SU-DHL-6 (cell line): ENCODE measurements at regions not wholly inside any gene's neighbourhood (a gene's known extent, or its start where the extent isn't known, plus 50 kb on each side); places are given as distances from the start of the nearest gene placed in this dataset.
"Not testable (repeated sequence)": the region's sequence is repeated elsewhere in the genome, so short reads cannot be mapped to it uniquely, and the experiment has no call there.

Source experiments
- H2AFZ ChIP-seq: fragments of 200-600 bp; sonication (generic); 2 replicates; pipeline ENCODE4 v1.6.1; 2014; ENCODE audit warnings: low read depth, mild to moderate bottlenecking, moderate library complexity, mixed read lengths, antibody characterized with exemption, low read length; ENCODE audit not compliant: severe bottlenecking
- H3F3A ChIP-seq: fragments of 200-600 bp; shearing (Covaris generic); 2 replicates; pipeline ENCODE4 v1.6.0; 2016; ENCODE audit warnings: antibody characterized with exemption, mild to moderate bottlenecking; ENCODE audit not compliant: insufficient read depth
- H3K27ac ChIP-seq: fragments of 200-600 bp; sonication (generic); 2 replicates; pipeline ENCODE4 v1.5.1; 2016; ENCODE audit warnings: low read depth, mild to moderate bottlenecking, low read length, moderate library complexity, mixed read lengths
- H3K27me3 ChIP-seq: fragments of 200-600 bp; sonication (generic), shearing (Covaris generic); 2 replicates; pipeline ENCODE4 v1.6.0; 2014; ENCODE audit warnings: mild to moderate bottlenecking, low read length
- H3K36me3 ChIP-seq: fragments of 200-600 bp; sonication (generic); 2 replicates; pipeline ENCODE4 v1.6.1; 2014; ENCODE audit warnings: mild to moderate bottlenecking, low read length, mixed read lengths
- H3K4me2 ChIP-seq: fragments of 300-600, 200-600 bp; shearing (Covaris generic), sonication (generic); 2 replicates; pipeline ENCODE4 v1.6.0; 2014; ENCODE audit warnings: low read length, low read depth, mild to moderate bottlenecking; ENCODE audit not compliant: poor library complexity, severe bottlenecking
- H3K4me3 ChIP-seq: fragments of 200-600 bp; sonication (generic); 2 replicates; pipeline ENCODE4 v1.5.1; 2014; ENCODE audit warnings: antibody characterized with exemption, low read length, mild to moderate bottlenecking, mixed read lengths; ENCODE audit not compliant: insufficient read depth, poor library complexity, severe bottlenecking
- H3K79me2 ChIP-seq: fragments of 200-600 bp; sonication (generic); 2 replicates; pipeline ENCODE4 v1.6.1; 2014; ENCODE audit warnings: mild to moderate bottlenecking, low read length, moderate library complexity; ENCODE audit not compliant: insufficient read depth
- H3K9ac ChIP-seq: fragments of 200-600 bp; sonication (generic); 2 replicates; pipeline ENCODE4 v1.7.0; 2014; ENCODE audit warnings: mild to moderate bottlenecking, low read length
- H3K9me2 ChIP-seq: fragments of 200-600 bp; sonication (generic); replicated peaks from 2 replicates; pipeline ENCODE4 v1.6.1; 2014; ENCODE audit warnings: low read length; ENCODE audit not compliant: insufficient read depth
- H3K9me3 ChIP-seq: fragments of 200-600 bp; sonication (generic); 2 replicates; pipeline ENCODE4 v1.6.1; 2014; ENCODE audit warnings: low read length, mixed read lengths; ENCODE audit not compliant: insufficient read depth
- H4K20me1 ChIP-seq: fragments of 200-600 bp; sonication (generic); 2 replicates; pipeline ENCODE4 v1.6.1; 2014; ENCODE audit warnings: low read depth, mild to moderate bottlenecking, antibody characterized with exemption, low read length, moderate library complexity, mixed read lengths
- EZH2phosphoT487 ChIP-seq: fragments of 200-600 bp; sonication (generic), shearing (Covaris generic); conservative IDR thresholded peaks from 2 replicates; pipeline ENCODE4 v1.6.1; 2018; ENCODE audit warnings: mild to moderate bottlenecking, antibody characterized with exemption, low read length, moderate library complexity, mixed read lengths
- TF ChIP-seq, protein P1 (sequence below): fragments of 200-600 bp; sonication (generic); IDR thresholded peaks from one replicate; pipeline ENCODE4 v1.5.1; 2017; ENCODE audit warnings: antibody characterized with exemption, mild to moderate bottlenecking, low read length, moderate library complexity; ENCODE audit not compliant: insufficient read depth, poor library complexity, severe bottlenecking

DNA sequence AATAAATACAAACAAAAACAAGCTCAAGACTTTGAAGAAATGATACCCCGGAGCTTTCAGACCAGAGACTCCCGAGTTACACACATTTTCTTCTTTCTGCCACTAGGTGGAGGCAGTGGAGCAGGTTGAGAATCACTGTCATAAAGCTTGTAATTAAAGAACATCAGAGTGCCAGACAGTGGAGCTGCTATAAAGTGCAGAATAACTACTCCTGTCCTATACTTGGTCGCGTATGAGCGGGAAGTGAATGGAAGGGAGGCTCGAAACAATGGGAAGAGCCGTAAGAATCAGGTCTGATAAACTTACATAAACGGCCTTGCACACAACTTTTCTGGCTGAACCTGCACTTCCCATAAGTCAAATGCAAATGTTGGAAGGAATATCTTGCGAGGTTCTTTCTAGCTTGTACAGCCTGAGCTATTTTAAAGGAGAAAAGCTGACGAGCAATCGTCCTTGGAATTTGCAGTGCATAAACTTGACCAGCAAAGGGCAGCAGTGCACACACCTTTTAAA, 189.0 kb downstream of the RPIA start:
- Histone ChIP-seq H3K36me3 (no peaks in the 10 kb centered on the region), H3K27me3 (no peaks in the 10 kb centered on the region), H3K27ac (no peak overlapping the region), H3K79me2 (no peaks in the 10 kb centered on the region), H3K9ac (no peak overlapping the region), H3K4me2 (no peak overlapping the region), H4K20me1 (no peaks in the 10 kb centered on the region), H3K9me2 (no peaks in the 10 kb centered on the region), H3K9me3 (no peaks in the 10 kb centered on the region), H3F3A (no peaks in the 10 kb centered on the region), H2AFZ (no peak overlapping the region), H3K4me3 (no peak overlapping the region)
- TF ChIP-seq, protein P1, sequence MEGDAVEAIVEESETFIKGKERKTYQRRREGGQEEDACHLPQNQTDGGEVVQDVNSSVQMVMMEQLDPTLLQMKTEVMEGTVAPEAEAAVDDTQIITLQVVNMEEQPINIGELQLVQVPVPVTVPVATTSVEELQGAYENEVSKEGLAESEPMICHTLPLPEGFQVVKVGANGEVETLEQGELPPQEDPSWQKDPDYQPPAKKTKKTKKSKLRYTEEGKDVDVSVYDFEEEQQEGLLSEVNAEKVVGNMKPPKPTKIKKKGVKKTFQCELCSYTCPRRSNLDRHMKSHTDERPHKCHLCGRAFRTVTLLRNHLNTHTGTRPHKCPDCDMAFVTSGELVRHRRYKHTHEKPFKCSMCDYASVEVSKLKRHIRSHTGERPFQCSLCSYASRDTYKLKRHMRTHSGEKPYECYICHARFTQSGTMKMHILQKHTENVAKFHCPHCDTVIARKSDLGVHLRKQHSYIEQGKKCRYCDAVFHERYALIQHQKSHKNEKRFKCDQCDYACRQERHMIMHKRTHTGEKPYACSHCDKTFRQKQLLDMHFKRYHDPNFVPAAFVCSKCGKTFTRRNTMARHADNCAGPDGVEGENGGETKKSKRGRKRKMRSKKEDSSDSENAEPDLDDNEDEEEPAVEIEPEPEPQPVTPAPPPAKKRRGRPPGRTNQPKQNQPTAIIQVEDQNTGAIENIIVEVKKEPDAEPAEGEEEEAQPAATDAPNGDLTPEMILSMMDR: no peak
- no peak for TF ChIP-seq EZH2phosphoT487

DNA sequence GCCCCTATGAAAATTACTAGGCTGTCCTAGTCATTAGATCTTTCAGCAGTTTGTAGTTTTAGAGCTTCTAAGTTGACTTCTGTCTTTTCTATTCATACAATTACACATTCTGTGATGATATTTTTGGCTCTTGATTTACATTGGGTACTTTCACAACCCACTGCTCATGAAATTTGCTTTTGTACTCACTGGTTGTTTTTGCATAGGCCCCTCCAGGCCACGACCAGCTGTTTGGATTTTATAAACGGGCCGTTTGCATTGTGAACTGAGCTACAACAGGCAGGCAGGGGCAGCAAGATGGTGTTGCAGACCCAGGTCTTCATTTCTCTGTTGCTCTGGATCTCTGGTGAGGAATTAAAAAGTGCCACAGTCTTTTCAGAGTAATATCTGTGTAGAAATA, 193.8 kb downstream of the RPIA start:
- H3K36me3 ChIP-seq: no peaks in the 10 kb centered on the region
- H3K79me2 ChIP-seq: no peaks in the 10 kb centered on the region
- H3K9ac ChIP-seq: no peak overlapping the region
- no peak for TF ChIP-seq EZH2phosphoT487
- TF ChIP-seq, protein P1: no peak
- no peak overlapping the region for H3K27ac ChIP-seq
- H3K27me3 ChIP-seq: no peaks in the 10 kb centered on the region
- H3K4me3 ChIP-seq: no peak overlapping the region
- no peaks in the 10 kb centered on the region for H4K20me1 ChIP-seq
- no peak overlapping the region for H2AFZ ChIP-seq
- H3F3A ChIP-seq: no peaks in the 10 kb centered on the region
- H3K4me2 ChIP-seq: no peak overlapping the region
- no peaks in the 10 kb centered on the region for H3K9me2 ChIP-seq
- H3K9me3 ChIP-seq: no peaks in the 10 kb centered on the region

DNA sequence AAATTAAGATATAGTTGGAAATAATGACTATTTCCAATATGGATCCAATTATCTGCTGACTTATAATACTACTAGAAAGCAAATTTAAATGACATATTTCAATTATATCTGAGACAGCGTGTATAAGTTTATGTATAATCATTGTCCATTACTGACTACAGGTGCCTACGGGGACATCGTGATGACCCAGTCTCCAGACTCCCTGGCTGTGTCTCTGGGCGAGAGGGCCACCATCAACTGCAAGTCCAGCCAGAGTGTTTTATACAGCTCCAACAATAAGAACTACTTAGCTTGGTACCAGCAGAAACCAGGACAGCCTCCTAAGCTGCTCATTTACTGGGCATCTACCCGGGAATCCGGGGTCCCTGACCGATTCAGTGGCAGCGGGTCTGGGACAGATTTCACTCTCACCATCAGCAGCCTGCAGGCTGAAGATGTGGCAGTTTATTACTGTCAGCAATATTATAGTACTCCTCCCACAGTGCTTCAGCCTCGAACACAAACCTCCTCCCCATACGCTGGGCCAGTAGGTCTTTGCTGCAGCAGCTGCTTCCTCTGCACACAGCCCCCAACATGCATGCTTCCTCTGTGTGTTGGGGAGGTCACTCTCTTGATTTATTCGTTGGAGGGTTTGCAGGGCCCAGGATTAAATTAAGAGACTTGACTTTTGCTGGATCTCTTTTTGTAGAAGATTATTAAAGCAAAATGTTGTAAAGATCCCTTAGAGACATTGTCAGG, 194.4 kb downstream of the RPIA start:
- no peaks in the 10 kb centered on the region for H4K20me1 ChIP-seq
- H3K27me3 ChIP-seq: no peaks in the 10 kb centered on the region
- no peak overlapping the region for H3K27ac ChIP-seq
- H2AFZ ChIP-seq: no peak overlapping the region
- no peaks in the 10 kb centered on the region for H3F3A ChIP-seq
- TF ChIP-seq, protein P1: no peak
- TF ChIP-seq EZH2phosphoT487: no peak
- H3K9me2 ChIP-seq: no peaks in the 10 kb centered on the region
- H3K9me3 ChIP-seq: no peaks in the 10 kb centered on the region
- no peaks in the 10 kb centered on the region for H3K36me3 ChIP-seq
- H3K4me3 ChIP-seq: no peak overlapping the region
- H3K9ac ChIP-seq: no peak overlapping the region
- no peaks in the 10 kb centered on the region for H3K79me2 ChIP-seq
- H3K4me2 ChIP-seq: no peak overlapping the region

DNA sequence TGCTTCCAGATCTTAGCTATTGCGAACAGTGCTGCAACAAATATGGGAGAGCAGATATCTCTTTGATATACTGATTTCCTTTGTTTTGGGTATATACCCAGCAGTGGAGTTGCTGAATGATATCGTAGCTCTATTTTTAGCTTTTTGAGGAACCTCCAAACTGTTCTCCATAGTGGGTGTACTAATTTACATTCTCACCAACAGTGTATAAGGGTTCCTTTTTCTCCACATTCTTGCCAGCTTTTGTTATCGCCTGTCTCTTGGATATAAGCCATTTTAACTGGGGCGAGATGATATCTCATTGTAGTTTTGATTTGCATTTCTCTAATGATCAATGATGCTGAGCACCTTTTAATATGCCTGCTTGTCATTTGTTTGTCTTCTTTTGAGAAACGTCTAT, 196.0 kb downstream of the RPIA start:
- H3K27me3 ChIP-seq, H3K79me2 ChIP-seq, H3K9ac ChIP-seq, H3K9me3 ChIP-seq, H3K27ac ChIP-seq, H3K4me3 ChIP-seq, H3F3A ChIP-seq, H2AFZ ChIP-seq, H3K9me2 ChIP-seq, H4K20me1 ChIP-seq, H3K4me2 ChIP-seq, H3K36me3 ChIP-seq: not testable (repeated sequence)
